GM18499 (cell line): ENCODE measurements at regions not wholly inside any gene's neighbourhood (a gene's known extent, or its start where the extent isn't known, plus 50 kb on each side); places are given as distances from the start of the nearest gene placed in this dataset.
"Not testable (repeated sequence)": the region's sequence is repeated elsewhere in the genome, so short reads cannot be mapped to it uniquely, and the experiment has no call there.

Experiments used
- ATAC-seq: cut with Tn5 transposase; IDR thresholded peaks from one replicate; pipeline ENCODE4 v1.9.1; 2021; ENCODE audit warnings: moderate number of reproducible peaks; ENCODE audit not compliant: insufficient read depth, unreplicated experiment

DNA sequence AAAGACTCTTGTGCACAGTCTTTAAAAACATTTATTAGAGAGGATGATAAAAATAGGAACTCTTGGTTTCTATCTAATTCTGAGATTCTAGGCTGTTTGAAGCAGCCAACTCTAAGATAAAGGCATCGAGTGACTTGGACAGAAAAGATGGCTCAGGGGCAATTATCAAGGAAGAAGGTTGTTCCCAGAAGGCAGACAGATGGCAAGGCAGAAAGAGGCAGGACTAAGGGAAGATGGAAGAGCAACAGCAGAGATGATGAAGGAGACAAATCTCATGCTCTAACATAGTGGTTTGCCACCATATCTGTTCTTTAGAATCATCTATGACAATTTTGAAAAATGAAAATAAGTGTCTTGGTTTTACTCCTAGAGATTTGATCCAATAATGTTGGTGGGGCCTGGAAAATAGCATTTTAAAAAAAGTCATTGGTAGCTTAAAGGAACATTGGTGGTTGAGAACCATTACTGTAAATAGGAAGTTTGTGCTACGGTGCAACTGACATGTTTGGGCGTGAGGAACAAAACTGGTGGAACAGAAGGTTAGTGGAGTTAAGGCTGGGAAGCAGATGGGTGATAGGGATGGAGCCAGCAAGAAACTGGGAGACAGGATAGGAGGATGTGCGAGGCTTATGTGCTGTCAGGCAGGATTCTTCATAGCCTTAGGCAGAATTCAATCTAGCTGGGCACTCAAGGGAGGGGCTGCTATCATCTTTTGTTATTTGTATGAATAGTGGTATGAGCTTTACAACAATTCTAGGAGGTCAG is 751.1 kb downstream of the DHX35 start:
- ATAC-seq: no peak

DNA sequence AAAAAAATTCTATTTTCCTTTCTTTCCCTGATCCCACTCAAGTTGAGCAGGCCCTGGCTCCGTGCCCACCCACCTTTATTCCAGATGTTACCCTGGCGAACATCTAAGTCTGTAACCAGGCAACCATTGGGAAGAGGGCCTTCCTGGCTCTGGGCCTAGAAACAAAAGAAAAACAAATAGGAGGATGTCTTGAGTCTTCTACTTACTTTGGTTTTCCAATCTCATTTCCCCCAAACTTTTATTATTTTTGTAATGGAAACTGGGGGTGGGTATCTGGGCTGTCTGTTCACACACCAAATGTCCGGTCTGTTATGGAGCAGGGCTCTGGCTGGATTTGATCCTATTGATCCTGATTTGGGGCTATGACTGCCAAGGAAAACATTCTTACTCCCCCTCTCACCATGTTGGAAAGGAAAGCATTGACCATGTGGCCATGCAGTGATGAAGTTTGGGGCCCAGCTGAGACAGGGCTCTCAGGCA is 744.1 kb downstream of the DHX35 start:
- ATAC-seq: no peak

DNA sequence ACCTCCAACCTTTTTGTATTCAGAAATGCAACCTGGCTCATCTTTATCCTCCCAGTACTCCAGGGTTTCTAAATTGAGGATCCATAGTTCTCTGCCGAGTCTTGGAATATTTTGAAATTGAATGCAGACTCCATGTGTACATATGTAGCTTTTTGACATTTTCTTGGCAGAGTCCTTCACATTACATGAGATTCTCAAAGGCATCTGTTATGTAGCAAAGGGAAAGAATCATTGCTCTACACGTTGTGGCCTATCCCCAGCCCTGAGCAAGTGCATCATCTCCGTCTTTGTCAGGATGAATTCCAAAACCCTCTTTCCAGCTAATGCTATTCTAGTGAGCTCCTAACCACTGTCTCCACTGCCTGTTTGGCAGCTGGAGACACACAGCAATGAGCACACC is 742.9 kb downstream of the DHX35 start:
- ATAC-seq: no peak

DNA sequence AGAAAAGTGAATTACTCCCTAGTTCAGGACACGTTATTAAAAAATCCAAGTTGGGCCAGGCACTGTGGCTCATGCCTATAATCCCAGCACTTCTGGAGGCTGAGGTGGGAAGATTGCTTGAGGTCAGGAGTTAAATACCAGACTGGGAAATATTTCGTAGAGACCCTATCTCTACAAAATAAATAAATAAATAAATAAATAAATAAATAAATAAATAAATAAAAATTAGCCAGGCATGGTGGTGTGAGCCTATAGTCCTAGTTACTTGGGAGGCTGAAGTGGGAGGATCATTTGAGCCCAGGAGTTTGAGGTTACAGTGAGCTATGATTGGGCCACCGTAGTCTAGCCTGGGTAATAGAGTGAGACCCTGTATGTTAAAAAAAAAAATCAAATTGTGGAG is 741.2 kb downstream of the DHX35 start:
- ATAC-seq: not testable (repeated sequence)

DNA sequence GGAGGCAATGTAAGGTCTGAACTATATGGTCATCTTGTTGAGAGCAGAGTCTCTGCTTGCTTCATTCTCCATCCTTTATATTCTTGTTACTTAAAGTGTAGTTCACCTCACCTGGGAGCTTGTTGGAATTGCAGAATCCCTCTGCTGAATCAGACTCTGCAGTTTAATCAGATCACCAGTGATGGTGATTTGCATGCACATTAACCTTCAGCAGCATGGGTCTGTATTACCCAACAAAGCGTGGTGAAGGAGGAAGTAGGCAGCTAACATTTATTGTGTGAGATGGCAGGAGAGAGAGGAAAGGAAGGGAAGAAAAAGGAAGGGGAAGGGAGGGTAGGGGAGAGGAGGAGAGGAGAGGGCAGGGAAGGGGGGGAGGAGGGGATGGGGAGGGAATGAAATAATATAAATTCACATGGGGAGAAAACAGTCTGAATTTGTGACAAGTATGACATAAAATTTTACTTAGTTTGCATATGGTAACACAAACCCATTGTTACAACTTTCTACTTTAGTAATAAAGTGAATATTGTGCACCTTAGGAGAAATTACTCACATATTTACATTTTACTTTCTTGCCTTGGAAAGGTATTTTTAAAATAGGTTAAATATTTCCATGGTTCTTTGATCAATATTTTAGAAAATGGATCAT is 740.7 kb downstream of the DHX35 start:
- ATAC-seq: no peak

DNA sequence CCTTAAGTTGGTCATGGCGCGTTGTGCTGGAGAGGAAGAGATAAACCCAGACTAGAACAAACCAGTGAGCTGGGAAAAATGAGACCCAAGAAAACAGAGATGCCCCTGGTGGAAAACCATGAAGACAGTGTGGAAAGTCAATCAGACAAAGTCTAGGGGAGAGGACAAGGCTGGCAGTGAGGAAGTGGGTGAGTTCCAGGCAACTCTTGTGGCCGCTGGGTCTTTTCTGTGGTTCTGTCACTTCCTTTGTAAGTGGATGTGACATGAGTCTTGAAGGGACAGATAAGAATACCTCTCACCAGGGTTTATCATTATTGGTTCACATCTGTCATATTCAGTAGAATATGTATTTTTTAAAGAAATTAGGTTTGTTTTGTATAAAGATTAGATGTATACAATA is 738.4 kb downstream of the DHX35 start:
- no peak for ATAC-seq

DNA sequence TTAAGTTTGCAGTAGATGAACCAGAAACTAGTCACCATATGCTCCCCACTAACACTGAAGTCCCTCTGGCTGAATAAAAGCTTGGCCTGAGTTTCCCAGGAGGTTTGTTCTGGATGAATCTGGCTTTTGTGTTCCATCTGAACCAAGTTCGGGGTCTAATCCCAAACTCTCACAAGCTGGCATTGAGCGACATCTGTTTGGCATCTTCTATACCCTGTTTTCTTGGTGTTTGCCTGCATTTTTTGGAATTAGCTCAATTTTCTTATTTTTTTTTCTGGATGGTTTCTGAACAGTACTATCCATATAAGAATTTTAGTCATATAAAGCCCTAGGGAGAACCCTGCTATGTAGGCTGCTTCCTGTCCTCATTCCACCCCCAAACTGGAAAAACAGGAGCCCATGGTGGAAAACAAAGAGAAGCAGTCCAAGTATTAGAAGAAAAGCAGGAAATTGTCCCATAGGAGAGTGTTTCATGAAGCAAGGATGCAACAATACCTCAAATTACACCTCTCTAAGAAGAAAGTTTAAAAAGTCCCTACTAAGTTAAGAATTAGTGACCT is 737.1 kb downstream of the DHX35 start:
- ATAC-seq: no peak

DNA sequence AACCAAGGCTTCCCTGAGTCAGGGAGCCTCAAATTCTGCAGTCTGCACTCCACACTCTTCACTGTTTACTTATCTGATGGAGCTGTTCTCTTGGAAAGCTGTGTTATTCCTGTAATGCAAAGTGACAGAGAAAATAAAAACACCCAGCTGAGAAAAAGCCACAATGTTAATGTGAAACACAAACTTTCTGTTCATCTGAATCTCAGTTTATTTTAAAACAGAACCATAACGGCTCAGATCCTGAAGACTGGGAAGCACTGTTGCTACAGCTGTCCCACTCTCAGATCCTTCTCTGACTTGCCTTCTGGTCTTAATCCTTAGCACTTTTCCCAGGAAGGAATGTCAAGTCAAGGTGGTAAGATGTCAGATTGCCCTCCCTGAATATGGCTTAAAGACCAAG is 736.6 kb downstream of the DHX35 start:
- no peak for ATAC-seq

DNA sequence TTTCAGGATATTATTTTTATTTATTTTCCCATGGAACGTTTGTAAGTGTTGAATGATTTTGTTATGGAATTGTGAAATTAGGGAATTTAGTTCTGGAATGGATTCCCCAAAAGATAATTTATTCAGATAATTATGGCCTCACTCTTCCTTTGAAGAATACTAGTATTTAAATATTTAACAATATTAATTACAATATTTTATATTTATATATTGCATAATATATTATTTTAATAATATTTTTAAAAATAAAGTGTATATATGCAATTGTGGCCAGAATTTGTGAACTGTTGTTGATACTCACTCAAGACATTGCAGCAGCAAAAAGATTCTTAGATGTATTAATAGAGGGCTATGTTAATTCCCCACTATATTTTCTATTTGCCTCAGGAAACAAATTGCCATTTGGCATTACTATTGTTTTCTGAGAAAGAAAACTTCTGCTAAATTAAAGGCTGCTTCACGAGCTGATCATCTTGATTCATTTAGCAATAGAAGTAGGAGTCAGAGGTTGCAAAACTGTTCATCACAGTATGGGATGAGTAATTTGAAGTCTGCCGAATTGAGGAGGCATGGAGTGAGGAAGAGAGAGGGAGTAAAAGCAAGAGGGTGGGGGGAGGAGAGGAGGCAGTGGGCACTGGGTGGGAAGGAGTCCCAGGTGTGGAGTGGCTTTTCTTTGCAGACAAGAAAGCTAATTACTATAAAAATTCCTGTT is 729.2 kb downstream of the DHX35 start:
- no peak for ATAC-seq

DNA sequence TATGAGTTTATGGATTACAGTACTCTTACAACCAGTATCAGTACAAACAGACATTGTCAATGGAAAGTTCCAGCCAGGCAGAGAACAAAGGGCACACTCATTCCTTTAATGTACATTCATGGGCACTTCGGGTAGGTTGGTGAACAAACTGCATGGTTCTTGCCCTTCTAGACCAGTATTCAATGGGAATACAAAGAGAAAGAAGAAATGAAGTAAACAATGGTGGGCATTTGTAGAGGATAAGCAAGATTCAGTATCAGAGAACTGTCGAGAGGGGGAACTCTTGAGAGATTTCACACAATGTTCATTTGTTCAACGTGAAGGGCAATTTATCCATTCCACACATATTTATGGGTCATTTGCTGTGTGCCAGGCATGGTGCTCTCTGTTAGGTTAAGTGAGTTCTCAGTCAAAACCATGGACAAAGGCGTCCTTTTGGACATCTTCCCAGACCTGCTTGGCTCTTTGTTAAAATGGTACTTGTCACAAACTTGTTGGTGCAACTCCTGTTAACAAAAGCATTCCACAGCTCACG is 714.8 kb downstream of the DHX35 start:
- no peak for ATAC-seq

DNA sequence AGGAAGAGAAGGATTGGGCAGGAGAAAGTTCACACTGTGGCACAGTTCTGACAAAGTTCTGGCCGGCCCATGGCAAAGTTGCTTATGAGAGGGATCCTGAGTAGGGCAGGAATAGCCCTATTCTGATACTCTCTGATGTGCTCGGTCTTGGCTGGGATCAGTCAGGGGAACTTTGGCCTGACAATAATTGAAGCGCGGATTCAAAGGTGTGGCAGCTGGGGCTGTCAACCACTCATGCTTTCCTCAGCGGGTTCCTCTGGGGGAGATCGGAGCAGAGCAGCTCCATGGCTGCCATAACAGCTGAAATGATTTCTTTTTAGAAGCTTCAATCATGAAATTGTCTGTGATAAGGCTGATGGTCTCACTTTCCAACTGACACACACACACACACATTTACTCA is 714.1 kb downstream of the DHX35 start:
- ATAC-seq: no peak

DNA sequence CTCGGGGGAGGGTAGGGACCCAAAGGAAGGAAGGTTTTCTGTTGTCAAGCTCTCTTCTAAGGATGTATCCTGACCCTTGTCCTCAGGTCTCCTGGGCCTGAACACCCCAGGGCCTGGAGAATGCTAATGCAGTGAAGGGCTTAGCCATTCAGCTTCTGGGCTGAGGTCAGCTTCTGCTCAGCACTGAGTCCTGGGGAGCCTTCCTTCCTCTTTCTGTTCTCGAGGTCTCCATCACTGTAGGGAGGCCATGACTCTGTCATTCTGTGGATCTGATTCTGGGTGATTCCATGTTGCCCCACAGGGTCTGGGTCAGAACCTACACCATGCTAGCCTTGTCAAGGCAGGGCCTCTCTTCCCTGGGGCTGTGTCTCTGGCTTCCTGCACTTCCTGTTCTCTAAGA is 712.7 kb downstream of the DHX35 start:
- no peak for ATAC-seq

DNA sequence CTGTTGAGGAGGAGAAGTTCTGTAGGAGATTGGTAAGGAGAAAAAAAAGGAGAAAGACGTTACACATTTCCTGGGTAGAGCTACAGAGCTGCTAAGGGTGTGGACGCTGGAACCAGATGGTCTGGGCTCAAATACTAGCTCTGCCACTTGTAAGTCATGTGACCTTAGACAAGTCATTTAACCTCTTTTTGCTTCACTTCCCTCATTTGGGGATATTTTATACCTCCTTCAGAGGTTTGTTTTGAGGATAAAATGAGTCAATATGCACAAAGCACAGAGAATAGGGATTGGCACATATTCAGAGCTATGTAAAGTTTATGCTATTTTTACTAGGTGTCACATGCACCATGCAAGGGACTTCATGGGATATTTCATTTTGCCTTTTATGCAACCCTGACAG is 708.8 kb downstream of the DHX35 start:
- ATAC-seq: no peak

DNA sequence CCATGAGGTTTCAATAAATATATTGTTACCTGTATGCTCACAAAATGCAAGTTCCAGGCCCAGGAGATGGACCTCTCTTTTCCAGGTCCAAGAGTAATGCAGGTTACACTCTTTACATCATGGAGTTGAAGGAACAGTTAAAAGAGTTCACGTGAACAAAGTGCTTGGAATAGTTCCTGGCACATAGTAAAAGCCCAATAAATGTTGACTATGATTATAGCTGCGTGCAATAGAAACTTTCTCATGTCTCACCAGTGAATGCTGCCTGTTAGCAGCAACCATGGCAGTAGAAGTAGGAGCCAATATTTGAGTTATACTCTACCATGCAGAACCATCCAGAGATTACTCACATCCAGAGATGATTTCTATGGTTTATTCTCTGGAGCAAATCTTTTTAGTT is 707.5 kb downstream of the DHX35 start:
- ATAC-seq: no peak

DNA sequence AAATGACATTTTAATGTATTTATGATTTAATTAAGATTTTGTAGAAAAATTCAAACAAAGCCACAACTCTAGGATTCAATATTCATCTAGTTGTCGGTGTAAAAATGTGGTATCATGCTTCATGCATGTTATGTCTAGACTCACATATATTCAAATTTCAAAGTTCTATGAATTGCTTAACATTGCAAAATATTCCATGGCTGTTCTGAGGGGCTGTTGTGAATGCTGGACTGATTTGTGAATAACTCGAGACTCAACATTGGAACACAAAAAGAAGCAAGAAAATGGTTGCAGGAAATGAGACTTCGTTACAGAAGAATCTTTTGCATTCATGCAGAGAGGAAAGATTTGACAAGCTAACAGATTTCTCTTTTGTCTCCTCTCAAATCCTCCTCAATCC is 705.9 kb downstream of the DHX35 start:
- no peak for ATAC-seq

DNA sequence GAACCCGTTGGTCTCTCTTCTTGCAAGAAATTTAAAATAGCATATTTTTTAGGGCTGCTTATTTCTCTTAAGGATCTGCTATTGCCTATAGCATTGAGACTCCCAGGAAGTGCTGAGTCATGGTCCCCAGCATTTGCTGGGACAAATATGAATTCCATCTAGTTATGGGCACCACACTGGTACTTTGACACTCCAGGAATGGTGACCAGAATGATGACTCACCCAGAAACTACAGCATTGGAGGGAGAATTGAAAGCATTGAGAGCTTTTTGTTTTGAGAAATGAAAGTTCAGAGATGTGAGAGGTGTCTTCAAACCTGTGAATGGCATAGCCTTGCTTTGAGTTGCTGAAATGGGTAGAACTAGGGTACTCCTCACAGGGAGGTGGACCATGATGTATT is 699.7 kb downstream of the DHX35 start:
- no peak for ATAC-seq

DNA sequence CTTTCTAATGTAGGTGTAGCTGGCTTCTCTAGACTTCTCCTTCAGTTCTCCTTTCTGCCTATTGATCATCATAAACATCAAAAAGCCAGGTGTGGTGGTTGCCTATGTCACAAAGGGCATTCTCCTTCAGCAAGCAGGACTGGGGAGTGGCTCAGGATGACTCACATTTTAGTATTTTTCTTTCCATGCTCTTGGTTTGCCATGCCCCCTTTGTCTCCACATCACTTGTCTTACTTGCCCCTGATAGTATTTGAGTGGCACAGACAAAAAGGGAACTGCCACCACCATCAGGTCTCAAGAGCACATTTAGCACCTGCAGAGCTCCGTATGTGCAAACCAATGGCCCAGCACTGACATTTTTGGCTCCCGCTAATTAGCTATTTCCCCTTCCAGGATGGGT is 698.8 kb downstream of the DHX35 start:
- ATAC-seq: no peak

DNA sequence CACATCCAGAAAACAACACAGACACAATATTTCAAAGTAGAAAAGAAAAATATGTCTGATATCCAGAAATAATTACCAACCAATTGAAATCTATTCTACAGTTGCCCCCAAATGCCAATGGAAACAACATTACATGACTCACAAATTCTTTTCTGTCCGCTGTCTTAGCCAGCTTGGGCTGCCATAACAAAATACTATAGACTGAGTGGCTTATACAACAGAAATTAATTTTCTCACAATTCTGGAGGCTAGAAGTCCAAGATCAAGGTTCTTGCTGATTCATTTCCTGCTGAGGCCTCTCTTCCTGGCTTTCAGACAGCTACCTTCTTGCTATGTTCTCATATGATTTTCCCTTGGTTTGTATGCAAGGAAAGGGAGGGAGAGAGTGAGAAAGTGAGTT is 698.1 kb downstream of the DHX35 start:
- no peak for ATAC-seq

DNA sequence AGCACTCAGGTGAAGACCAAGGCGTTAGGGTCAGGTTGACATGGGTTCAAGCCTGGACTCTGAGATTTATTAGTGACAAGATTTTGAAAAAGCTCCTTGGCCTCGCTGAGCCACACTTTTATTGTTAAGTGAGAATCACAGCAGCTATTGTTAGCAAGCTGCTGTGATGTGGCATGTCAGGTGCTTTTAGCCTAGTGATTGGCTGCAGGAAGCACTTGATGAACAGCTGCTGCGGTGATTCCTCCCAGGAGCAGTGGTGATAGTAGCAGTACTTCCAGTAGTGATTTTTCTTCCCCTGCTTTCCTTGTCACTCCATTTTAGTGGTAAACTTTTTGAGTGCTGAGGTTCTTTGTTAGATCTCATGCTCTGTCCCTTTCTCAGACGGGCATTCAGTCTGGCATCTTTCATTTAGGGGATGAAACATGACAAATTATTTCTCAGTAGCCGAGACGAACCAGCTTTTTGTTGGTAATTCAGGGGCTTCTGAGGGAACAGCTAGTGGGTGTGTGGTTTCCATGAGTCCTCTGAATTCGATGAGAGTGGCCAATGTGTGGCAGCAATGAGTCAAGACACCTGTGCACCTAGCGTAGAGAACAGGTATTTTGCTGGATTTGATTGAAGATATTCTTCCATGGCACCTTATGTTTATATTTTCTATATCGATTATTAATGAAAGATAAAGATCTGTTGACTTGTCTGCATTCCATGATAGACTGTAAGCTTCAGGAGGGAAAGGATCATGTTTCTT is 696.7 kb downstream of the DHX35 start:
- no peak for ATAC-seq

DNA sequence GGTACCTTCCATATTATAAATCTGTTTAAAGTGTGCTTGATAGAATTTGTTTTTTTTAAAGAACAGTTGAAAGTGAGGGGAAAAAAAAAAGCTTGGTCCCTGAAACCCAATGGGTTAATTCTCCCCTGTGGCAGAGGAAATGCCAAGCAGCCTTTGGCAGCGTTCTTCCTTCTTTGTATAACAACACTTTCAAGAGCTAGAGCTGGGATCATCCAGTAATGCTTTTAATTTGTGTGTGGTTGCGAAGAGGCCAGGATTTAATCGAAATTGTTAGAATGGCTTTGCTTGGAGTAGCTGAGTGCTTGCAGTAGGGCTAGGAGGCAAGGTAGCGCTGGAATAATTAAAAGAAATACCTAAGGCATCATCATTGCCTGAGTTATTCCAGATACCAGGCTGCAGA is 692.0 kb downstream of the DHX35 start:
- no peak for ATAC-seq
